DND-41 (cell line): ENCODE measurements at regions not wholly inside any gene's neighbourhood (a gene's known extent, or its start where the extent isn't known, plus 50 kb on each side); places are given as distances from the start of the nearest gene placed in this dataset.

ENCODE experiments used
- EZH2 ChIP-seq: IDR thresholded peaks from 3 replicates; pipeline ENCODE4 v1.6.1; 2012; ENCODE audit warnings: borderline replicate concordance, low read depth, mild to moderate bottlenecking, moderate library complexity, low read length, inconsistent platforms; ENCODE audit not compliant: severe bottlenecking
- TF ChIP-seq, protein P1 (sequence below): IDR thresholded peaks from 2 replicates; pipeline ENCODE4 v1.5.1; 2012; ENCODE audit warnings: borderline replicate concordance, low read length, moderate library complexity, mild to moderate bottlenecking; ENCODE audit not compliant: poor library complexity, severe bottlenecking; ENCODE audit errors: extremely low read depth

GRCh38 chr17:53662608-53663007 is 160.1 kb upstream of the KIF2B start:
- TF ChIP-seq, protein P1, sequence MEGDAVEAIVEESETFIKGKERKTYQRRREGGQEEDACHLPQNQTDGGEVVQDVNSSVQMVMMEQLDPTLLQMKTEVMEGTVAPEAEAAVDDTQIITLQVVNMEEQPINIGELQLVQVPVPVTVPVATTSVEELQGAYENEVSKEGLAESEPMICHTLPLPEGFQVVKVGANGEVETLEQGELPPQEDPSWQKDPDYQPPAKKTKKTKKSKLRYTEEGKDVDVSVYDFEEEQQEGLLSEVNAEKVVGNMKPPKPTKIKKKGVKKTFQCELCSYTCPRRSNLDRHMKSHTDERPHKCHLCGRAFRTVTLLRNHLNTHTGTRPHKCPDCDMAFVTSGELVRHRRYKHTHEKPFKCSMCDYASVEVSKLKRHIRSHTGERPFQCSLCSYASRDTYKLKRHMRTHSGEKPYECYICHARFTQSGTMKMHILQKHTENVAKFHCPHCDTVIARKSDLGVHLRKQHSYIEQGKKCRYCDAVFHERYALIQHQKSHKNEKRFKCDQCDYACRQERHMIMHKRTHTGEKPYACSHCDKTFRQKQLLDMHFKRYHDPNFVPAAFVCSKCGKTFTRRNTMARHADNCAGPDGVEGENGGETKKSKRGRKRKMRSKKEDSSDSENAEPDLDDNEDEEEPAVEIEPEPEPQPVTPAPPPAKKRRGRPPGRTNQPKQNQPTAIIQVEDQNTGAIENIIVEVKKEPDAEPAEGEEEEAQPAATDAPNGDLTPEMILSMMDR: no peak
- no peak for TF ChIP-seq EZH2
